ENCODE measurements at regions not wholly inside any gene's neighbourhood (a gene's known extent, or its start where the extent isn't known, plus 50 kb on each side); places are given as distances from the start of the nearest gene placed in this dataset.
A peak's percentile ranks its signal among the peaks of the same experiment; 100 is the strongest.

- no peak overlapping the region for H3K4me3 Mint-ChIP-seq
- no peak overlapping the region for H3K56ac ChIP-seq (ENCODE audit: insufficient read length, low read depth, low read length)
- no peak overlapping the region for H2AK5ac ChIP-seq (ENCODE audit: insufficient read length, low read length)
- no peak overlapping the region for H3K4ac ChIP-seq (ENCODE audit: low read depth, low read length)
- no peak overlapping the region for H3K18ac ChIP-seq (ENCODE audit: insufficient read length, low read depth, low read length)
- H4K5ac ChIP-seq (ENCODE audit: insufficient read length, low read depth, low read length): no peak overlapping the region
- no peaks in the 10 kb centered on the region for H3K23me2 ChIP-seq (ENCODE audit: insufficient read length, low read depth, low read length, poor library complexity, severe bottlenecking)
- H3K23ac ChIP-seq (ENCODE audit: insufficient read length, low read depth, low read length): no peak overlapping the region
- no peak overlapping the region for H3K9ac ChIP-seq (ENCODE audit: extremely low read depth, insufficient read length, low read length)
- H3K4me2 ChIP-seq (ENCODE audit: insufficient read depth, insufficient read length, low read length): no peak overlapping the region
- no peaks in the 10 kb centered on the region for H4K20me1 ChIP-seq (ENCODE audit: control insufficient read depth, insufficient read depth, insufficient read length)
- H3K36me3 Mint-ChIP-seq (ENCODE audit: insufficient read depth in 1 of 3, low read depth in 3 of 3): no peaks in the 10 kb centered on the region; a peak in 2 of 7 replicates
- peak overlapping the region in 1 of 3 experiments; percentile 32; a peak in 1 of 7 replicates for H3K27ac Mint-ChIP-seq
- peak; percentile 95 for TF ChIP-seq CTCF (conservative IDR thresholded peaks at IDR 0.05)
- peaks cover 0 to 2% of the 10 kb centered on the region in 2 experiments; a peak in 3 of 4 replicates for H3K4me1 Mint-ChIP-seq
- no peak overlapping the region for H2AFZ ChIP-seq (ENCODE audit: low read length)
- H2BK12ac ChIP-seq (ENCODE audit: insufficient read length, low read depth, low read length): no peak overlapping the region
- H3K27me3 Mint-ChIP-seq (ENCODE audit: low read depth): peaks cover 1% of the 10 kb centered on the region
- no peak overlapping the region for H2BK5ac ChIP-seq (ENCODE audit: insufficient read length, low read length)
- H4K8ac ChIP-seq (replicated peaks; ENCODE audit: insufficient read length, low read depth, low read length): no peak overlapping the region
- WGBS (ENCODE audit: extremely low coverage, insufficient read length, low lambda C conversion rate): no CpG with 5 or more reads among the region's 13 CpGs
- H3T11ph ChIP-seq (ENCODE audit: low read length): no peak overlapping the region
- no peaks in the 10 kb centered on the region for H3K9me3 ChIP-seq (ENCODE audit: control insufficient read depth, low read depth, low read length)
- peaks cover 0 to 3% of the 10 kb centered on the region in 2 experiments; a peak in 2 of 5 replicates for H3K9me3 Mint-ChIP-seq
- H3K27ac ChIP-seq (ENCODE audit: insufficient read length, low read depth, low read length): no peak overlapping the region
- H3K27me3 ChIP-seq (ENCODE audit: insufficient read depth, low read length): no peaks in the 10 kb centered on the region
- no peak overlapping the region for H2BK20ac ChIP-seq (ENCODE audit: low read depth, low read length, poor library complexity, severe bottlenecking)
- H3K79me2 ChIP-seq (ENCODE audit: insufficient read depth, low read length): no peaks in the 10 kb centered on the region
- H3K14ac ChIP-seq (ENCODE audit: insufficient read depth, low read length): no peak overlapping the region
- DNase-seq: peak; percentile 67
- H2BK15ac ChIP-seq (ENCODE audit: low read depth, low read length): no peak overlapping the region
- H4K91ac ChIP-seq (ENCODE audit: insufficient read length, low read depth, low read length): no peak overlapping the region
- no peaks in the 10 kb centered on the region for H3K4me1 ChIP-seq (ENCODE audit: insufficient read depth, low read length)
- no peaks in the 10 kb centered on the region for H3K79me1 ChIP-seq (ENCODE audit: insufficient read depth, low read depth, low read length, poor library complexity, severe bottlenecking)
- no peak overlapping the region for H2BK120ac ChIP-seq (ENCODE audit: low read depth, low read length, poor library complexity, severe bottlenecking)
These were observed 141.5 kb downstream of the ANKRD60 start for GRCh38 chr20:58086763-58087561.
